B cell (primary cell): ENCODE measurements at regions not wholly inside any gene's neighbourhood (a gene's known extent, or its start where the extent isn't known, plus 50 kb on each side); places are given as distances from the start of the nearest gene placed in this dataset.

Experiments
- CTCF ChIP-seq: fragments of 200-600 bp; IDR thresholded peaks from one replicate; pipeline ENCODE4 v1.8.0; 2022; ENCODE audit warnings: antibody characterized with exemption, mild to moderate bottlenecking
- EZH2 ChIP-seq: IDR thresholded peaks from 2 replicates; pipeline ENCODE4 v1.6.1; 2012; ENCODE audit warnings: borderline replicate concordance, low read depth, mild to moderate bottlenecking, moderate library complexity, low read length; ENCODE audit not compliant: insufficient read depth, poor library complexity, severe bottlenecking

GRCh38 chr12:43284486-43285158 is 267.4 kb downstream of the ADAMTS20 start:
- TF ChIP-seq CTCF (no peak), EZH2 (no peak)
